A549 (cell line): ENCODE measurements at regions not wholly inside any gene's neighbourhood (a gene's known extent, or its start where the extent isn't known, plus 50 kb on each side); places are given as distances from the start of the nearest gene placed in this dataset.

Source experiments
- BHLHE40 ChIP-seq: IDR thresholded peaks from 2 replicates; pipeline ENCODE4 v1.6.1; 2012; ENCODE audit warnings: low read depth, low read length, inconsistent platforms
- CBX8 ChIP-seq: fragments of 200-600 bp; sonication (generic); IDR thresholded peaks from 2 replicates; pipeline ENCODE4 v1.6.1; 2016
- CEBPB ChIP-seq, 2 experiments: fragments of >200 bp in 1 of 2; sonication (Bioruptor Twin) in 1 of 2; formaldehyde crosslinking in 1 of 2; IDR thresholded peaks; 2 replicates each; pipeline ENCODE4 v1.6.1; 2012 to 2016
- CTCF ChIP-seq: fragments of >200 bp; sonication (Bioruptor Twin); formaldehyde crosslinking; IDR thresholded peaks from 3 replicates; pipeline ENCODE4 v1.5.1; 2016
- ELK1 ChIP-seq: fragments of 150-350 bp; IDR thresholded peaks from 2 replicates; pipeline ENCODE4 v1.6.1; 2014; ENCODE audit warnings: low read depth, mild to moderate bottlenecking, low read length
- RARB ChIP-seq: fragments of 250-450 bp; sonication (Bioruptor Pico); IDR thresholded peaks from 2 replicates; pipeline ENCODE4 v1.8.0; 2021; ENCODE audit warnings: mild to moderate bottlenecking, moderate library complexity
- SMC3 ChIP-seq: fragments of >200 bp; sonication (Bioruptor Twin); formaldehyde crosslinking; IDR thresholded peaks from 3 replicates; pipeline ENCODE4 v1.6.1; 2018; ENCODE audit warnings: inconsistent platforms
- TF ChIP-seq, protein P1 (sequence below): fragments of 450-650 bp; IDR thresholded peaks from 2 replicates; pipeline ENCODE4 v1.6.1; 2014; ENCODE audit warnings: antibody characterized with exemption

- TF ChIP-seq CEBPB (IDR thresholded peaks at IDR 0.05) (no peak), CTCF (no peak), RARB (no peak), CBX8 (no peak), ELK1 (no peak), SMC3 (no peak), BHLHE40 (no peak)
- TF ChIP-seq, protein P1, sequence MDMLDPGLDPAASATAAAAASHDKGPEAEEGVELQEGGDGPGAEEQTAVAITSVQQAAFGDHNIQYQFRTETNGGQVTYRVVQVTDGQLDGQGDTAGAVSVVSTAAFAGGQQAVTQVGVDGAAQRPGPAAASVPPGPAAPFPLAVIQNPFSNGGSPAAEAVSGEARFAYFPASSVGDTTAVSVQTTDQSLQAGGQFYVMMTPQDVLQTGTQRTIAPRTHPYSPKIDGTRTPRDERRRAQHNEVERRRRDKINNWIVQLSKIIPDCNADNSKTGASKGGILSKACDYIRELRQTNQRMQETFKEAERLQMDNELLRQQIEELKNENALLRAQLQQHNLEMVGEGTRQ: no peak
Measured at GRCh38 chr6:4274382-4275082, 139.2 kb upstream of the ECI2 start.
